Uterus (tissue), 3 donors: ENCODE measurements at regions not wholly inside any gene's neighbourhood (a gene's known extent, or its start where the extent isn't known, plus 50 kb on each side); places are given as distances from the start of the nearest gene placed in this dataset.

Source experiments
- DNase-seq, 2 donors: peaks; one replicate each; pipeline ENCODE4 v3.0.0-alpha.2; 2019 to 2020
- H3K27ac ChIP-seq, 2 donors: fragments of 200-600 bp; sonication (generic); 1 replicate in 1 of 2; 2 replicates in 1 of 2; pipeline ENCODE4 v1.5.1; 2016 to 2018
- H3K27me3 ChIP-seq, 2 donors: fragments of 200-600 bp; sonication (generic); one replicate each; pipeline ENCODE4 v1.5.1; 2018 to 2019; ENCODE audit warnings: control low read depth in 1 of 2
- H3K36me3 ChIP-seq, 2 donors: fragments of 200-600 bp; sonication (generic); one replicate each; pipeline ENCODE4 v1.5.1; 2019; ENCODE audit warnings: control low read depth in 1 of 2
- H3K4me1 ChIP-seq, 2 donors: fragments of 200-600 bp; sonication (generic); one replicate each; pipeline ENCODE4 v1.5.1; 2018 to 2019; ENCODE audit warnings: control low read depth in 1 of 2
- H3K4me3 ChIP-seq, 2 donors: fragments of 200-600 bp; sonication (generic); 1 replicate in 1 of 2; 2 replicates in 1 of 2; pipeline ENCODE4 v1.5.1; 2018 to 2019; ENCODE audit warnings: mild to moderate bottlenecking in 1 of 2
- H3K9me3 ChIP-seq, 2 donors: fragments of 200-600 bp; sonication (generic); one replicate each; pipeline ENCODE4 v1.5.1; 2019; ENCODE audit warnings: control low read depth in 1 of 2
- POLR2A ChIP-seq, 2 donors: fragments of 450-650 bp; IDR thresholded peaks; one replicate each; pipeline ENCODE4 v1.6.1; 2016; ENCODE audit warnings: antibody characterized with exemption in 2 of 2, mild to moderate bottlenecking in 1 of 2, moderate library complexity in 1 of 2
- intact Hi-C: fragments of 100-400 bp; cut with DNase I; formaldehyde crosslinking; loops from one replicate; pipeline ENCODE4 v1.15.1; 2023; ENCODE audit warnings: low total_unique reads
- TF ChIP-seq, protein P1 (sequence below), 4 experiments: fragments of 200-600 bp in 2 of 4; fragments of 450-650 bp in 2 of 4; sonication (generic) in 2 of 4; IDR thresholded peaks; one replicate each; pipeline ENCODE4 v1.5.1; 2016 to 2019; ENCODE audit warnings: antibody characterized with exemption in 4 of 4, mild to moderate bottlenecking in 2 of 4, moderate library complexity in 1 of 4
- donor health status: DM: yes; HTN: yes; CAD: no.

DNA sequence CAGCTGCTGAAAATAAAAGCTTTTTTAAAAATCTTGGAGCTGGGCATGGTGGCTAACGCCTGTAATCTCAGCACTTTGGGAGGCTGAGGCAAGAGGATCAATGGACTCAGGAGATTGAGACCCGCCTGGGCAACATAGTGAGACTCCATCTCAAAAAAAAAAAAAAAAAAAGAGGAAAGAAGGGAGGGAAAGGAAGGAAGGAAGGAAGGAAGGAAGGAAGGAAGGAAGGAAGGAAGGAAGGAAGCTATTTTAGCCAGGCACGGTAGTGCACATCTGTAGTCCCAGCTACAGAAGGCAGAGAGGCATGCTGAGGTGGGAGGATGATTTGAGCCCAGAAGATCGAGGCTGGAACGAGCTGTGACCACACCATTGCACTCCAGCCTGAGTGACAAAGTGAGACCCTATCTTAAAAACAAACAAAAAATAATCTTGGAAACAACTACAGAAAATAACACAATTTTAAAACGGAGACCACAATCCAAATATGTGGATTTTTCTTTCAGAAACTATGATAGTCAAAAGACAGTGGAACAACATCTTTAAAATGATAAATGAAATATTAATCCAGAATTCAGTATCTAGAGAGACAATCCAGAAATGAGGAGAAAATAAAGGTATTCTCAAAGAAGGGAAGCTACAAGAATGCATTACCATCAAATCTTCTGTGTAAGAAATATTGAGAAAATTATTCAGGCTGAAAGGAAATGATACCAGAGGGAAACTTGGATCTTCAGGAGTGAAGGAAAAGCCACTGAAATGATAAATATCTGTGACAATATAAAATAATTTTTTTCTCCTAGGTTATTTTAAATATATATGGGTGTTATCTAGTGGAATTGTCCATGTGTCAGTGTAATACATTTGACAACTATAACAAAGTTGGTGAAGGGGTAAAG lies 182.0 kb downstream of the GPX5 start:
- no peaks in the 10 kb centered on the region for H3K4me1 ChIP-seq
- TF ChIP-seq, protein P1, sequence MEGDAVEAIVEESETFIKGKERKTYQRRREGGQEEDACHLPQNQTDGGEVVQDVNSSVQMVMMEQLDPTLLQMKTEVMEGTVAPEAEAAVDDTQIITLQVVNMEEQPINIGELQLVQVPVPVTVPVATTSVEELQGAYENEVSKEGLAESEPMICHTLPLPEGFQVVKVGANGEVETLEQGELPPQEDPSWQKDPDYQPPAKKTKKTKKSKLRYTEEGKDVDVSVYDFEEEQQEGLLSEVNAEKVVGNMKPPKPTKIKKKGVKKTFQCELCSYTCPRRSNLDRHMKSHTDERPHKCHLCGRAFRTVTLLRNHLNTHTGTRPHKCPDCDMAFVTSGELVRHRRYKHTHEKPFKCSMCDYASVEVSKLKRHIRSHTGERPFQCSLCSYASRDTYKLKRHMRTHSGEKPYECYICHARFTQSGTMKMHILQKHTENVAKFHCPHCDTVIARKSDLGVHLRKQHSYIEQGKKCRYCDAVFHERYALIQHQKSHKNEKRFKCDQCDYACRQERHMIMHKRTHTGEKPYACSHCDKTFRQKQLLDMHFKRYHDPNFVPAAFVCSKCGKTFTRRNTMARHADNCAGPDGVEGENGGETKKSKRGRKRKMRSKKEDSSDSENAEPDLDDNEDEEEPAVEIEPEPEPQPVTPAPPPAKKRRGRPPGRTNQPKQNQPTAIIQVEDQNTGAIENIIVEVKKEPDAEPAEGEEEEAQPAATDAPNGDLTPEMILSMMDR (IDR thresholded peaks at IDR 0.05): no peak
- no peak overlapping the region for H3K27ac ChIP-seq
- no peaks in the 10 kb centered on the region for H3K9me3 ChIP-seq
- H3K27me3 ChIP-seq: peaks cover 0 to 13% of the 10 kb centered on the region in 2 donors
- DNase-seq: no peak
- H3K4me3 ChIP-seq: no peak overlapping the region
- intact Hi-C loops: no loop called here
- H3K36me3 ChIP-seq: no peaks in the 10 kb centered on the region

DNA sequence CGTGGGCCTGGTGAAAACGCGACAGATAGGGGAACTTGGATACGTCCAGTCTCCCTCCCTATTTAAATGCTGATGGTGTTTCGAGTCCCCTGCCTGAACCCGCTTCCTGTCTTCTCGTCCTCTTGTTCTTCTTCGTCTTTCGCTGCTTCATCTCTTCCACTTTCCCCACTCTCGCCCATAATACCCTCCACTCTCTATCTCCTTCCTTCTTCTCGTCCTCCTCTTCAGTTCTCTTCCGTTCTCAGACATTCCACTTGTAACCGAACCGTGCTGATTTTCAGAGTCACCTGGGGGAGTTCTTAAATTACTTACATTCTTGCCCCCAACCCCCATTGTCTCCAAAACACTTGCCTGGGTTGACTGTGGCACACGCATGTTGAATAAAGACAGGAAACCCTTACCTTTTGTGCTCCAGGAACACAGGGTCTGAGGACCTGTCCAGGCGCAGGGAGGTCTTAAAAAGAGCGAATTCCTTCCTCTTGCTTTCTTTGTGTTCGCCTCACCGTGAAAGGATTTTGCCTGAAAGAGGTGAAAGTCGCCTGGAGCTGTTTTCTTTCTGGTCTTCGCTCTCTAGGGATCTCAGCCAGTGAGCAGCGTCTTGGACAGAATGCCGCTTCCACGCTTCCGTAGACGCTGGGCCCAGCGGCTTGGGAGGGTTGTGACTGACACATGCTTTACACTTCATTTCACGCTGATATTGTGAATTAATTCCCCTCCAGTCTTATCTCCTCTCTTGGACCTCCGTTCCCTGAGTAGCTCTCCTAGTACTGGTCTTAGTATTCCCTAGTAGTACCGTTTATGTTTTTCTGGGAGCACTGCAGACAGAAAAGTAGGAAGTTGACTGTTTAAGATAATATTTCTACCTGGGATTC lies 184.0 kb downstream of the GPX5 start:
- H3K4me3 ChIP-seq: peak overlapping the region in 1 of 2 donors; percentile 1
- H3K27me3 ChIP-seq: peaks cover 0 to 13% of the 10 kb centered on the region in 2 donors
- no peak for DNase-seq

DNA sequence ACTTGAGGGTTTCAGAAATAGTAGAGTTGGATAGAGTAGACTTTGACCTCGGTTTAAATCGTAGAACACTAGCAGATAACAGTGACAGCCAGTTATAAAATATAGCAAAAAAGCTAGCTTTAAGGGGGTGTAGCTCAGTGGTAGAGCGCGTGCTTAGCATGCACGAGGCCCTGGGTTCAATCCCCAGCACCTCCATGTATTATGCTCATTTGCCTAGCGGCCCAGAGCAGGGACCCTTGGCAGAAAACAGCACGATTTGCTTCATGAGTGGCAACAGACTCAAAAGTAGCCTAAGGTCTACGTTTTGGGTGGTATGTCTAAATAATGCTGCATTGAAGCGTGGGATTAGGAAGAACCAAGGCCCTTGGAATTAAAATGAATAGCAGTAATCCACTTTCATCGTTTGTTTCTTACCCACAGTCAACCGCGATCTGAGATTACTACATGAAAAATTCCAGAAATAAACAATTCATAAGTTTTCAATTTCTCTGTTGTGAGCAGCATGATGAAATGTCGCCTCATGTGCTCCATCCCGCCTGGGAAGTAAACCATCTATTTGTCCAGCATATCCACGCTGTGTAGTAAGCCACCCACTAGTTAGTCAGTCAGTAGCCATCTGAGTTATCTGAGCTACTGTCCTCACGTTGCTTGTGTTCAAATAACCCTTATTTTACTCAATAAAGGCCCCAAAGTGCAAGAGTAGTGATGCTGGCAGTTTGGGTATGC lies 184.9 kb downstream of the GPX5 start:
- H3K36me3 ChIP-seq: no peaks in the 10 kb centered on the region

More for the DNA sequence above, 184.0 kb downstream of the GPX5 start:
- Histone ChIP-seq H3K36me3 (no peaks in the 10 kb centered on the region), H3K4me1 (no peaks in the 10 kb centered on the region), H3K9me3 (no peaks in the 10 kb centered on the region), H3K27ac (no peak overlapping the region)
- TF ChIP-seq, protein P1 (IDR thresholded peaks at IDR 0.05): no peak
- no peak for TF ChIP-seq POLR2A (IDR thresholded peaks at IDR 0.05)
- intact Hi-C loops: no loop called here

DNA sequence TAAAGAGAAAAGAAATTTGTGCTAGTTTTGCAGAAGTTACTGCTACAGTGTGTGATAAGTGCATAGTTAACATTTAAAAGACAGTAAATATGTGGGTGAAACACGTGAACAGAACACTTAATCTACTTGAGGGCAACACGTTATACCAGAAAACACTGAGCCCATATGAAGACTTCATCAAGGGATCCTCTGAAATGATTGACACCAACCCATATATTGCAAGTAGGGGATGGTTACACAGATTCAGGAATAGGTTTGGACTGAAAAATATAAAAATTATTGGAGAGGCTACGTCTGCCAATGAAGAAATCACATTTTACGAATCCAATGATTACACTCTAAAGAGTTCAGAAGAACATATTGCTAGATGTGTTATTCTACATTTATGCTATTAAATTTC lies 185.6 kb downstream of the GPX5 start:
- H3K27ac ChIP-seq: no peak overlapping the region
- DNase-seq: no peak
- no peaks in the 10 kb centered on the region for H3K9me3 ChIP-seq
- no peaks in the 10 kb centered on the region for H3K36me3 ChIP-seq
- no peaks in the 10 kb centered on the region for H3K4me1 ChIP-seq
- H3K27me3 ChIP-seq: peaks cover 0 to 13% of the 10 kb centered on the region in 2 donors
- intact Hi-C loops: no loop called here
- TF ChIP-seq, protein P1 (IDR thresholded peaks at IDR 0.05): no peak
- TF ChIP-seq POLR2A (IDR thresholded peaks at IDR 0.05): no peak
- no peak overlapping the region for H3K4me3 ChIP-seq

More for the DNA sequence above, 184.9 kb downstream of the GPX5 start:
- DNase-seq: no peak
- intact Hi-C loops: no loop called here
- TF ChIP-seq, protein P1 (IDR thresholded peaks at IDR 0.05): no peak
- TF ChIP-seq POLR2A (IDR thresholded peaks at IDR 0.05): no peak
- Histone ChIP-seq H3K27me3 (peaks cover 0 to 13% of the 10 kb centered on the region in 2 donors), H3K9me3 (no peaks in the 10 kb centered on the region), H3K4me3 (no peak overlapping the region), H3K4me1 (no peaks in the 10 kb centered on the region), H3K27ac (no peak overlapping the region)
